ENCODE measurements at regions not wholly inside any gene's neighbourhood (a gene's known extent, or its start where the extent isn't known, plus 50 kb on each side); places are given as distances from the start of the nearest gene placed in this dataset.
"Not testable (repeated sequence)": the region's sequence is repeated elsewhere in the genome, so short reads cannot be mapped to it uniquely, and the experiment has no call there.

DNA sequence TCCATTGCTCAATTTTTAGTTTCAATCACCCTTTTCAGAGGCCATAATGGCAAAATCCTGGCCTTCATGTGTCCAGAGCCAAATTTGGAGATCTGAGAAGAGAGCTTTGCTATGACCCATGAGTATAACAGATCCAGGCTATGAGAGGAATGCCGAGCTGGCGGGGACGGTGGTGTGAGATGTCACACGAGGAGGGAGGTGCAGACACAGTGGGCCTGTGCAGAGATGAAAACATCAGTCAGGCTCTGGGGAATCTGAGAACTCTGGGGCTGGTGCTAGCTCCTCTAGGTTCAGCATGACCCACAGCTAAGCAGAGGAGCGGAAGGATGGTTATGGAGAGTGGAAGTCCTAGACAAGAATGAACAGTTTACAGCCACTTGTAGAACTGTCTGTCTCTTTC lies 398.3 kb upstream of the ATP10A start:
- DNase-seq (ENCODE audit: low spot score) (no peak), FAIRE-seq (no peak)

DNA sequence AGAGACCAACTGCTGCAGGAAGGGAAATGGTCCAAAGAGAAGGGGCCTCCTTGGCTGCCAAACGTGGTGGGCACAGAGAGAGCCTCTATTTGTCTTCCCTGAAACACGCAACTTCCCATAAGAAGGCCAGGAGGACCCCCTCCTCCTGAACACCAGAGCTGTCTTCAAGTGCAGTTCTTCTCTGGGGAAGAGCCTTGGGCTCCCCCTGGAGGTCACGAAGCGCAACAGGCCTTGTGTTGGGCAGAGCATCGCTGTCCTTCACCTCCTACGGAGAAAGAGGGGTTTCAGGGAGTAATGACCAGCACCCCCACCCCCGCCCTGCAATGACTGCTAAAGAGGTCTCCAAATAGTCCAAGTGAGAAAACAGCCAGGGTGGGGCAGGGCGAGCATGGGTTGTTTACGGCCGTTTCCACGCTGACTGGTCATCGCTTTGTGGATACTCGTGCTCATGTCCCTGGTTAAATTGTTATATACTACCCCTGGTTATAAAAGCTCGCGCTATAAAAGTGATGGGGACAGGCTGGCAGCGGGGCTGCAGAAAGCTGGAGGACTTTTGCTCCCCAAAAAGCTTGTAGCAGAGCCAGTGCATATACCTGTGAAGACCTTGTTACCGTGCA lies 397.5 kb upstream of the ATP10A start:
- no peak for FAIRE-seq

GRCh38 chr15:26259581-26259980 lies 396.5 kb upstream of the ATP10A start:
- FAIRE-seq: no peak

More for the DNA sequence above, 397.5 kb upstream of the ATP10A start:
- no peak for DNase-seq (ENCODE audit: low spot score)

GRCh38 chr15:26244782-26245181 lies 381.7 kb upstream of the ATP10A start:
- FAIRE-seq; DNase-seq (ENCODE audit: low spot score): not testable (repeated sequence)

More at GRCh38 chr15:26259581-26259980, 396.5 kb upstream of the ATP10A start:
- DNase-seq (ENCODE audit: low spot score): no peak

- no peak for DNase-seq (ENCODE audit: low spot score)
- FAIRE-seq: no peak
These were observed 380.3 kb upstream of the ATP10A start for GRCh38 chr15:26243382-26243781.

GRCh38 chr15:26242565-26243071 lies 379.5 kb upstream of the ATP10A start:
- DNase-seq (ENCODE audit: low spot score): no peak
- FAIRE-seq: no peak

- DNase-seq (ENCODE audit: low spot score) (no peak), FAIRE-seq (no peak)
These were observed 372.7 kb upstream of the ATP10A start for GRCh38 chr15:26235864-26236263.

DNA sequence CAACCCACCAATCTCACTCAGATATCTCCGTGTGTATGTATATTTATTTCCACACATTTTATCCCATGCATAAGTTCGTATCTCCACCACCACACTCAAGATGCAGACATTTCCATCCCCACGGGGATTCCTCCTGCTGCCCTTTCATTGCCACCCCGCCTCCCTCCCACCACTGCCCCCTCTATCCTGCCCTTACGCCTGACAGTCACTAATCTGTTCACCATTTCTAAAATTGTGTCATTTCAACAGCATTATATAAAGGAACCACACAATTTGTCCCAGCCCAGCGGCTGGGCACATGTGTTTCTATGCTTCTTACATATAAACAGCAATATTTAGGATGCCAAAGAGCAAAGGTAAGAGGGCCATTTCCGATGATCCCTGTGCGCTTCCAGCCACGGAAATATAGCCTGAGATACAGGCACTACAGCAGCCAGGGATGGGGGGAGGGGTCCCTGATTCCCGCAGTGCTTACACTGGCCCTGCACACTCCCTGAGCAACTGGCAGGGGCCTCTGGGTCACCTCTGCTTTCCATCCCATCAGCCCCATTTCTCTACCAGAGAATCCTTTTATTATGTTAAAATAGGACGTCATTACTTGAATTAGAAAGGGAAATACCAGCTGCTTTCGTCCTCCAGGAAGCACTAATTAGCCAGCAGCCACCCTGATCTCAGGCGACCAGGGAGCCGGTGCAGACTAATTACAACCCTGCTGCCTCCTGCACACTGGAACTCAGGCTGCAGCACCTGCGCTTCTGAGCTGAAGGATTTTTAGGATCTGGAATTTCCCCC lies 372.0 kb upstream of the ATP10A start:
- DNase-seq (ENCODE audit: low spot score) (no peak), FAIRE-seq (no peak)

GRCh38 chr15:26232691-26233090 lies 369.6 kb upstream of the ATP10A start:
- DNase-seq (ENCODE audit: low spot score): no peak
- FAIRE-seq: no peak

GRCh38 chr15:26231096-26231495 lies 368.0 kb upstream of the ATP10A start:
- DNase-seq (ENCODE audit: low spot score): no peak
- FAIRE-seq: no peak

- no peak for FAIRE-seq
- no peak for DNase-seq (ENCODE audit: low spot score)
These were observed 361.1 kb upstream of the ATP10A start for GRCh38 chr15:26224266-26224665.

DNA sequence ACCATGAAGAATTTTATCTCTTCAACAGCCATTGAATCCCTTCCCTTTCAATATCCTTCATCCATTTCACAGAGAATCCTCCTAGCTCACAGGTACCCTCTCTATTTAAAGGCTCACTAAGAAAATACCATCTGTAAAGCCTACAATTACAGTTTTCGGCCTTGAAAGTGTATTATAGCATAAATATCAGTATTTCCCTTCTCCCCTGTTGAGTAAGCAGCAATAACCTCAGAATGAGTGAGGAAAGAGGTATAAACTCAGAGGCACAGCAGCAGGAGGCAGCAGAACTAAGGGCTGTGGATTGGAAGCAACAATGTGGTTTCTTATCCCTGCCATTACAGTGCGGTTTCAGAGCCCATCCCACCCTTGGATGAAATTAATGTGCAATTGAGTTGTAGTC lies 360.6 kb upstream of the ATP10A start:
- no peak for FAIRE-seq

GRCh38 chr15:26222781-26223180 lies 359.7 kb upstream of the ATP10A start:
- FAIRE-seq: no peak
- no peak for DNase-seq (ENCODE audit: low spot score)

More for the DNA sequence above, 360.6 kb upstream of the ATP10A start:
- DNase-seq (ENCODE audit: low spot score): no peak

DNA sequence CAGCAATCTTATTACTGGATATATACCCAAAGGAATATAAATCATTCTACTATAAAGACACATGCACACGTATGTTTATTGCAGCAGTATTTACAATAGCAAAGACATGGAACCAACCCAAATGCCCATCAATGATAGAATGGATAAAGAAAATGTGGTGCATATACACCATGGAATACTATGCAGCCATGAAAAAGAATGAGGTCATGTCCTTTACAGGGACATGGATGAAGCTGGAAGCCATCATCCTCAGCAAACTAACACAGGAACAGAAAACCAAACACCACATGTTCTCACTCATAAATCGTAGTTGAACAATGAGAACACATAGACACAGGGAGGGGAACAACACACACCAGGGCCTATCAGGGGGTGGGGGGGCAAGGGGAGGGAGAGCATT lies 353.9 kb upstream of the ATP10A start:
- DNase-seq (ENCODE audit: low spot score); FAIRE-seq: not testable (repeated sequence)

DNA sequence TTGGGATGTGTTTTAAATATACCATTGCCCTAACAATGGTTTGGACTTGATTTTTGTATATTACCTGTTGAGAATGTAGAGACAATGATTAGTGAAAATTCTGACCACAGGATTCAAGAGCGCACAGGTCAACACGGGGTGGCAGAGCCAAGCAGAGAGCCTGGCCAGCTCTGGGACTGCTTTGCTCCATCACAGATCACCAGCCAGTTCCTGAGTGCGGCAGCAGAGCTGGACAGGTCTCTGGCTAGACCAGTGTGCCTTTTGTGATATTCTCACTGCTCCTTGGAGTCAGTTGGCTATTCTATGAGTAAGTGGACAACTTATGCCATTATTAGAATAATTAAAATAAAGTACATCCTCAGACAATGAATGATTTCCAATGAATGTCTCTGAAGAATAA lies 351.2 kb upstream of the ATP10A start:
- FAIRE-seq (no peak), DNase-seq (ENCODE audit: low spot score) (no peak)

- no peak for FAIRE-seq
These were observed 350.3 kb upstream of the ATP10A start for GRCh38 chr15:26213427-26213826.

DNA sequence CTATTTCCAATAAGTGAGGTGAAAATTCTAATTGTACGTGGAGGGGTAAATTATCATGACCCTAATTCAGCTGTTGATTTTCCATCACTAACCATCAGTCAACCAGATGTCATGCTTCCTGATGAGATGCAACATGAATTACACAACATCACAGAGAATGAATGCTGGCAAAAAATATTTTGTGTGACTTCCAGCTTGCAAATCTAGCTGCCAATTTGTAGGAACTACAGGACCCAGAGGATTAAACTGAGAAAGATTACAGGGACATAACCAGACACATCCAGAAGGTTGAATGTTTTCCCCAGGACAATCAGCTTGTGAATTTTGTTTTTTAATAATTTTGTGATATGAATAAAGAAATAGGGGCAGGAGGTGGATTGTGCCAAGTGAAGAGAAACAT lies 349.0 kb upstream of the ATP10A start:
- FAIRE-seq (no peak), DNase-seq (ENCODE audit: low spot score) (no peak)

More at GRCh38 chr15:26213427-26213826, 350.3 kb upstream of the ATP10A start:
- DNase-seq (ENCODE audit: low spot score): no peak

DNA sequence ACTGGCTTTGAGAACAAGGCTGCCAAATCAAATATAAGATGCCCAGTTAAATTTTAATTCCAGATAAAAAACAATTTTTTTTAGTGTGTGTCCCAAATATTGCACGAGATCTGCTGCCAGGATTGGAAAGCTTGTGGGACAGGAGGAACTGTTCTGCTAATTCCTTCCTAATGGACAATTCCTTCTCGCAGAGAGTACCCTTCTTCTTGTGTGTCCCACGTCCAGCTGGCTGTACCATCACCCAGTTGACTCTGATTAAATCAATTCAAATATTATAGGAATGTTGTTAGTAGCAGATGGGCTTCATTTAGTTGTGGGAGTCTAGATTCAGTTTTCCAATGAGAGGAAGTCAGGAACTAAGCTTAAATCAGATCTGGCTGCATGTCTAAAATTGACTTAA lies 347.9 kb upstream of the ATP10A start:
- no peak for FAIRE-seq
- DNase-seq (ENCODE audit: low spot score): no peak

DNA sequence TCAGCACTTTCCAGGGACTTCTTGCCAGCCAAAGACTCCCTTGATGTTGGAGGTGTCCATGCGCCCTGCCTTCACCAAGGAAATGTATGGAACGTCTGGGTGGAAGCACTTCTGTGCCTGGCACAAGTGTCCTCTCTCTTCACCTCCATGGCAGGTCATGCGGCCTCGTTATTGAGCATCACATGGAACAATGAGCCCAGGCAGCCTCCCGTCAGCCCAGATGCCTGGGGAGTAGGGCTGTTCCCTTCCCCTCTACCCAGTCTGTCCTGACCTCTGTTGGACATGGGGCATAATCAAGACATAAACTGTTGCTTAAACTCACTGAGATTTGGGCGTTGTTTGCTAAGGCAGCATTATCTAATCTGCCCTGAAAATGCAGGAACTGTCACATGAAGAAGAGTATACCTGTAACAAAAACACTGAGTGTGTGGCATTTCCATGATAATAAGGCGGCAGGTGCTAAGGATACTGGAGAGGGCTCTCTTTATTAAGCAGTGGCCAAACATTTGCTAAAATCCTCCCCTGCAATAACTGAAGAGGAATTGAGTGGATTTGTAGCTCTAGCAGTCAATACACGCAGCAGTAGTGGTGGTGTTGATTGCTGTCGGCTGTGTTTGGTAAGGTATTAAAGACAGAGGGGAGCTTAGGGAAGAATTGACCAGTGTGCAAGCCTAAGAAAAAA lies 338.2 kb upstream of the ATP10A start:
- FAIRE-seq (no peak), DNase-seq (ENCODE audit: low spot score) (no peak)

DNA sequence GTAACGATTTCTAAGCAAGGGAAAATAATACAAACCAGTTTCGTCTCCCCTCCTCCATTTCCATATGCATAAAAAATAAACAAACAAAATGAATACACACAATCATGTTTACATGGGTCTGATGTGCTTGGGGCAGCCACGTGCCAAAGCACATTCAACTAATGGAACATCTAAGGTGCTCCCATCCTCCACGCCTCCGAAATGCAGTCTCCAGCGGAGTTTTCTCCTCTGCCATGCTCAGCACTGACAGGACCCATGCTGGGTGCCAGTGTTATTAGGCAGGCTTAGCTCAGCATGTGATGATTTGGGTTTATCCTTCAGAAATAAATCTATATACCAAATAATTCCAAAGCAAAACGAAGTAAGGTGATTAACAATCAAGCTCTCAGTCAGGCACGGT lies 337.3 kb upstream of the ATP10A start:
- DNase-seq (ENCODE audit: low spot score) (no peak), FAIRE-seq (no peak)

GRCh38 chr15:26197719-26198118 lies 334.6 kb upstream of the ATP10A start:
- DNase-seq (ENCODE audit: low spot score): no peak
- no peak for FAIRE-seq

DNA sequence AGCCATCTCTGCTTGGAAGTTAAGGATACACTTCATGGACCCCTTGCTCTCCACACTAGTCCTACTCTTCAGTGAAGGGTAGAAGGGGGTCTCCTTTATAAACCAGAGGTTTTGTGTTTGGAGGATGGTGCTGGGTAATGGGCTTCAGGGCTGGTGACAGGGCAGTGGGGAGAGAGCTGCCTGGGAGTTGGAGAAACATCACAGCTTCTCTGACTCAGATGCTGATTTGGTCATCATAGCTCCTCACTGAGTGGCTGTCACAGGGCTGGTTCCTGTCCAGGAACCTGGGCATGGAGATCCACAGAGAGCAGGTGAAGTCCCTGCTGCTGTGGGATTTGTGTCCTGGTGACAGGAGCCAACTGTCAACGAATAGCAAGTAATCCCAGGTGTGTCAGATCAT lies 333.9 kb upstream of the ATP10A start:
- no peak for DNase-seq (ENCODE audit: low spot score)
- no peak for FAIRE-seq
